Right renal pelvis (tissue), 4 donors: ENCODE measurements at regions not wholly inside any gene's neighbourhood (a gene's known extent, or its start where the extent isn't known, plus 50 kb on each side); places are given as distances from the start of the nearest gene placed in this dataset.
"Not testable (repeated sequence)": the region's sequence is repeated elsewhere in the genome, so short reads cannot be mapped to it uniquely, and the experiment has no call there.

Experiments
- DNase-seq, 4 donors: peaks; one replicate each; pipeline ENCODE4 v3.0.0-alpha.2; 2013; ENCODE audit warnings: low read depth in 4 of 4, low spot score in 3 of 4, missing footprints in 1 of 4

- no peak for DNase-seq
Measured at GRCh38 chr6:51456282-51456681, 631.1 kb downstream of the PKHD1 start.

DNA sequence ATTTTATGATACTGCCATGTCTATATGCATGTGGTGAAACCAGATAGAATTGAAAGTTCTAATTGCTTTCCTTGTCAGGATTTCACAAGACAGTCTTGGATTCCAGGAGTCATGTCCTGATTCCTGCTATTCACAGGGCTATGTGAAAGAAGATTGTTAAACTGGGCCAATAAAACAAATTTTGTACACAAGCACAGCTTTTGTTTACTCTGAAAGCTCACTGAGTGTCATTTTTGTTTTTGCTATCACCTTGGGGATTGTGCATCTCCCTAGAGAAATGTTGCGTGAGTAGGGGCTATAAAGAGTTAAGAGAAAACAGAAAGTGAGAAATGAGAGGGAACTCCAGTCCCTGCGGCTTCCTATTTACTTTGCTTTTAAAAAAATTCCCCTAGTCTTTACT is 627.5 kb downstream of the PKHD1 start:
- DNase-seq = no peak

DNA sequence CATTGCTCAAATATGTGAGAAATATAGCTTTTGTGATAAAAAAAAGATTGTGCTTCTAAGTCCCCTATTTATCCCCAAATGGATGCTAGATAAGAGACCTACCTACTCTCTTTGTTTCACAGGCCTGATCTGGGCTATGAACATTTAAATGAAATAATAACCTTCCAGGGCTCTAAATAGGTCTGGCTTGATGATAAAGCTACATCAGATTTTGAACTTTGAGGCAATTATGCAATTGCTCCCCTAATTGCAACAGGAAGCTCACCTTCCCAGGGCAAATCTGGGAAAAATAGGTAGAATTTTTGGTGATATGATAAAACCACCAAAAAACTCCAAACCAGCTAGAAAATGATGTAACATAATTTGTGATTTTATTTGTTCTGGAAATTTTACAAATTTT is 624.5 kb downstream of the PKHD1 start:
- no peak for DNase-seq

- peak in 3 of 4 donors; percentile 23 to 46 (median 34) for DNase-seq
Measured at GRCh38 chr6:51463321-51463720, 624.1 kb downstream of the PKHD1 start.

- no peak for DNase-seq
Measured at GRCh38 chr6:51464956-51465355, 622.5 kb downstream of the PKHD1 start.

DNA sequence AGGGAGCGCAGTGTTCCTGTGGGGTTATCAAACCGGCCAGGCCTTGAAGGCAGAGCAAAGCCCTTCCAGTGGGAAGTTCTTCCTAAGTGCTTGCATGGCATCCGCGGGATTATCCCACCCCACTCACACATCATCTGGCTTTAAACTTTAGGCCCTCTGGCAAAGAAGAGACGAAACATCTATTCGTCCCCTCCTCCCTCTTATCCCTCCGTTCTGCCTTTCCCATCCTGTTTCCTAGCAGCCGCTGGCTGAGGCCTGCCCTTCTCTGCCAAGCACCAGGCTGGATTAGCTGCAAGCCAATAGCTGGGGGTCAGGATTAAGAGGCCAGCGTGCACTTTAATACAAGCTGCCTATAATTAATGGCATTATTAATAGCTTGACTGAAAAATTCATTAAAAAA is 621.0 kb downstream of the PKHD1 start:
- DNase-seq = no peak

- no peak for DNase-seq
Measured at GRCh38 chr6:51467231-51467952, 620.0 kb downstream of the PKHD1 start.

DNA sequence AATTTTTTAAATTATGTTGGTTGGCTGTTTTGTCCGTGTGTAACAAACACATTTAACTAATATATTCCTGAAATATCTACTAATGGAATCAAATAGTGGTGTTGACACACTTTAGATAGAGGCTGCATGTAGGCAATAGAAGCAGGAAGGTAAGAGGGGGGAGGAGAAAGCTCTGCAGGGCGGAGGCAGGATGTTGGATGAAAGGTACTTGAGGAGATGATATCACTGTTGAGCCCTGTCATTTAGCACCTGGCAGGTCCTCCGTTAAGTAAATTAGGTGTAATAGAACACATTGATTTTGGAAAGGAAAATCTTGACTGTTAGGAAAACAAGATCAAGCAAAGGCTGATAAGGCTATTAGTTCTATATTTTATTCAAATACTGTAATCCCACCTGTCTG is 618.7 kb downstream of the PKHD1 start:
- DNase-seq = no peak

GRCh38 chr6:51472745-51473487 is 614.5 kb downstream of the PKHD1 start:
- no peak for DNase-seq

DNA sequence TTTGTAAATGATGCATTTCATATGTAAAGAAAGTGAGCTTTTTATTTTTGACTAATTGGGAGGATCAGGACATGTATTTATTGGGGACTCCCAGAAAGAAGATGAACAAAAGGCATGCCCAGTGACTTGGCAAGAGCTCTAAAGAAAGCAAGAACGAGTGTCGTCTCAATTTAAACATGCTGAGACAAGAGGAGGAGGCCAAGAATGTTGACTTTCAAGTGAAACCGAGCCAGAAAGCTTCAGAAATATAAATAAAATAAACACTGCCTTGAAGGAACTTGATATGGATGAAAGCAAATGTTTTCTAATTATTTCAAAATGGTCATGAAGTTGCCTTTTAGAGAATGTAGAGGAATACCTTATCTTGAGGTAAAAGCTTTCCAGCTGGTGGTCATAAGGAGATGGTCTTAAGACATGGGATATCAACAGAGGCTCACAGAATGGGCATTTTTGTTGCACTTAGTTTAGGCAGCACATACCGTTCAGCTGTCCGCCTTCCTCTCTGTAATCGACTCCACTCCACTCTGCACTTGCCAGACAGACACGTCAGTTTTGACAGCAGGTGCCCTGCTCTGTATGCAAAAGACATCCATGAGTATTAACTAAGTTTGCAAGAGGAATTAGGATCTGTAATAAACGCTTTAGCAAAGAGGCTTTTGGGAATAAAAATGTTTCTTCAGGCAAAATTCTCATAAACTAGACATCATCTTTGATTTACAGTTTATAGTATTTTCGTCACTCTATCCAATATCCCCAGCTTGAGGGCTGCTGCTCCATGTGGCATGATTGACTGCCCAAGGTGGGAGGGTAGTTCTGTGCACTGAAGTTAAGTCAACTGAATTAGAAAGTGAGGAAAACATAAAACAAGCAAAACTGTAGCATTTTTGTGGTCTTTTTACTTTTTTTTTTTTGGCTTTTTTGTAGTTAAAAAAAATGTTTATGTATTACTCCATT is 613.1 kb downstream of the PKHD1 start:
- DNase-seq = peak in 1 of 4 donors; percentile 33

DNA sequence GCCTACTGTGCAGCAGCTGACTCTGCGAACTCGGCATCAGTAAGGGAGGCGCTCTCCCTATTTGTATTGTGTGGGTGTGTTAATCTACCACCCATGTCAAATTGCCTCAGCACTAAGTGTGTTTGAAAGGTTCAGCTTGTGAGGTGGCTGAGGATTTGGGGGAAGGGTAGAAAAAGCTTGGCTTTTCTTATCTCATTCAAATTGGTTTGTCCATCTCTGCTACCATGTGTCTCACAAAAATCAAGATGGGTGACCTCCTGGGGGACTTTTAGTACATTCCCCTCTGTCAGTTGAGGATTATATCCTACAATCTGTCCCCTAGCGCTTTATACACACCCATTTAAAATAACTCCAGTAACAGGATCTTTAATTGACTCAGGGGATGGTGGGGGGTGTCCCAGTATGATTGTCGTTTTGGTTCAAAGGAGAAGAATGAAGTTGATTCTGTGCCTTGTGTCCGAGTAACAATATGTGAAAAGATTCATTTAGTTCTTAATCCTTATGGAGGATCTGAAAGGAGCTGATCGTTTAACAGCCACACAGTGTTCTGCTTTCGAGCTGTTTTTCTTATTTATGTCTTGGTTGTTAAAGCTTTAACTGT is 609.6 kb downstream of the PKHD1 start:
- DNase-seq = no peak

DNA sequence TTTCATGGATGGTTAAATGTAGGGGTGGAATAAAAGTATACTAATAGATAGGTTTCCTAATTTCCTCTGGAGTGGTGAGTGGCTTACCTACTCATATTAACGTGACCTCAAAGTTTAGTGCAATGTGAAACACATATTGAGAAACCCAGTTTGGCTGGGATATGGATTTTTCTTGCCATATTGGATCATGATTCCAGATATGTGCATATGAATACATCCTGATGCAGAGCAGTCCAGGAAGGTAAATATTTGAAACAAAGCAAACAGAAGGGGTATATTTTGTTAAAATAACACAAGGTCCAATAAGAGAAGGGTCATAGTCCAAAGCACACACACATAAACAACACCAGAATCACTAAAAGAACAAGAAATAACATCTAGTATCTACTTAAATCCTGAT is 608.1 kb downstream of the PKHD1 start:
- no peak for DNase-seq

- DNase-seq = no peak
Measured at GRCh38 chr6:51480040-51480439, 607.4 kb downstream of the PKHD1 start.

DNA sequence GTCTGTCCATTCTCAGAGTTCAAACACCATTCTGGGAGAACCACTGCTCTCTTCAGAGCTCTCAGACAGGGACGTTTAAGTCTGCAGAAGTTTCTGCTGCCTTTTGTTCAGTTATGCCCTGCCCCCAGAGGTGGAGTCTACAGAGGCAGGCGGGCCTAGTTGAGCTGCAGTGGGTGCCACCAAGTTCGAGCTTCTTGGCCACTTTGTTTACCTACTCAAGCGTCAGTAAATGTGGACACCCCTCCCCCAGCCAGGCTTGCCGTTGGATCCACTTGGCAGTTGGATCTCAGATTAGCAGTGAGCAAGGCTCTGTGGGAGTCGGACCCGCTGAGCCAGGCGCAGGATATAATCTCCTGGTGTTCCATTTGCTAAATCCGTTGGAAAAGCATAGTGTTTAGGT is 601.5 kb downstream of the PKHD1 start:
- not testable (repeated sequence) for DNase-seq

DNA sequence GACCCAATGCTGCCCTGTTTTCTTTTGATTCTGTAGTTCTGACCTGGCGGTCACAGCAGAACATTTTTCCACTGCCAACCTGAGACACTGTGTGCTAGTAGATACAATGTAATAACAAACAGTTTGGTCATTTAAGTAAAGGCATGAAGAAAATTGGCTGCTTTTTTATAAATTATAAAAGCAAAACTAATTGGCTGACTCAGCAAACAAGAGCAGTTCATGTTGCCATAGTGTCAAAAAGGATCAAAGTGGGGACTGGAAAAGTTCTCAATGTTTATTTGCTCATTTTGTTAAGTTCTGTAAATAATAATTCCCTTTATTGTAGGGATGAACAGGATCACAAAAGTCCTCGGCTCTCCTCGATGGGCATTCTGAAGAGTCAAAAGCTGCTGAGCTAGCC is 599.5 kb downstream of the PKHD1 start:
- no peak for DNase-seq

GRCh38 chr6:51489133-51489532 is 598.3 kb downstream of the PKHD1 start:
- DNase-seq = no peak

GRCh38 chr6:51490101-51490500 is 597.3 kb downstream of the PKHD1 start:
- DNase-seq = no peak

DNA sequence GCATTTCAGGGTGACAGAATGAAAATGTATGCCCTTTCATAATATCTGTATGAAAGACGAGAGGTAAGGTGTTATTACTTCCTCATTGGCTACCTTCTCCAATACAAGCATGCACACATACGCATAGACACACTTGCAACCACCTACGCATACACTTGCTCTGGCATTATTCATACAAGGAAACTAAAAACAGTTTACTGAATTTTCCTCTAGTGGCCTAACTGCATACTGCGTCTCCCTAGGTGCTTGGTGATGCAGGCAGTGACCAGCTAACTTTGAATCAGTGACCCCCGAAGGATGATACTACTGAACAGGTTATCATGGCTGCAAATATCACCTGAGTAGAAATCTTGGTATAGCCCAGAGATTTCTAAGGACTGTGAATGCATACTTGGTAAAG is 593.1 kb downstream of the PKHD1 start:
- no peak for DNase-seq

DNA sequence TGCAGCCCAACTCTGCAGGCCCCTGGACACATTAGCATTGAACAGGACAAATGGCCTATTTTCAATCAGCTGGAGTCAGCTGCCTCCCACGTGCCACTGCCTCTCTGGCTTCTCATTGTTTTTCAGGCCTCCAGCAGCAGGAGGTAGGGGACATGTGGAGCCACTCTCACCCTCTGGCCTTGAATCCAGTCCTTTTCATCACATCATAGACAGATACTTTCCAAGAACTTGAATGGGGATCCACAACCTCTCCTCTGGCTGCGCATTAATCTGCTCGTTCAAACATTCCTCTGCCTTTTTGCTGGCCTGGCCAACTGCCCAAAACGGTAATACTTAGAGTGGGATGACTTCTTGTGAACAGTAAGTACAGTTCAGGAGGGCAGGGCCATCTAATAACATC is 592.3 kb downstream of the PKHD1 start:
- no peak for DNase-seq

GRCh38 chr6:51495610-51496396 is 591.6 kb downstream of the PKHD1 start:
- DNase-seq = no peak
